IMR-90 (cell line): ENCODE measurements at regions not wholly inside any gene's neighbourhood (a gene's known extent, or its start where the extent isn't known, plus 50 kb on each side); places are given as distances from the start of the nearest gene placed in this dataset.
"Not testable (repeated sequence)": the region's sequence is repeated elsewhere in the genome, so short reads cannot be mapped to it uniquely, and the experiment has no call there.

Experiments
- BHLHE40 ChIP-seq: fragments of 150-350 bp; IDR thresholded peaks from 2 replicates; pipeline ENCODE4 v1.6.1; 2016; ENCODE audit warnings: mild to moderate bottlenecking, low read depth, low read length
- CEBPB ChIP-seq: IDR thresholded peaks from 2 replicates; pipeline ENCODE4 v1.6.1; 2012; ENCODE audit warnings: low read depth, low read length, improper control_type of control experiment
- CTCF ChIP-seq: conservative IDR thresholded peaks from 2 replicates; pipeline ENCODE4 v1.5.1; 2012; ENCODE audit warnings: mild to moderate bottlenecking, low read depth, low read length, improper control_type of control experiment
- ELK1 ChIP-seq: fragments of 150-350 bp; IDR thresholded peaks from 2 replicates; pipeline ENCODE4 v1.6.1; 2016; ENCODE audit warnings: low read depth, mild to moderate bottlenecking, low read length, moderate library complexity, borderline replicate concordance
- FOS ChIP-seq: fragments of 150-350 bp; IDR thresholded peaks from 2 replicates; pipeline ENCODE4 v1.6.1; 2016; ENCODE audit warnings: low read depth, low read length
- MAZ ChIP-seq: IDR thresholded peaks from 2 replicates; pipeline ENCODE4 v1.6.1; 2012; ENCODE audit warnings: low read depth, mild to moderate bottlenecking, low read length, improper control_type of control experiment, moderate library complexity, borderline replicate concordance
- MXI1 ChIP-seq: IDR thresholded peaks from 2 replicates; pipeline ENCODE4 v1.6.1; 2012; ENCODE audit warnings: low read depth, mild to moderate bottlenecking, low read length, moderate library complexity, borderline replicate concordance
- NFE2L2 ChIP-seq: fragments of 150-350 bp; IDR thresholded peaks from 2 replicates; pipeline ENCODE4 v1.6.1; 2016; ENCODE audit warnings: low read depth, mild to moderate bottlenecking, low read length
- POLR2A ChIP-seq: IDR thresholded peaks from 2 replicates; pipeline ENCODE4 v1.6.1; 2012; ENCODE audit warnings: mild to moderate bottlenecking, low read depth, low read length
- RAD21 ChIP-seq: IDR thresholded peaks from 2 replicates; pipeline ENCODE4 v1.6.1; 2012; ENCODE audit warnings: low read length, improper control_type of control experiment
- RCOR1 ChIP-seq: IDR thresholded peaks from 2 replicates; pipeline ENCODE4 v1.6.1; 2012; ENCODE audit warnings: mild to moderate bottlenecking, low read length, improper control_type of control experiment; ENCODE audit not compliant: insufficient replicate concordance
- RFX5 ChIP-seq: IDR thresholded peaks from 2 replicates; pipeline ENCODE4 v1.8.0; 2012; ENCODE audit warnings: low read depth, mild to moderate bottlenecking, low read length, moderate library complexity
- USF2 ChIP-seq: fragments of 150-350 bp; IDR thresholded peaks from 2 replicates; pipeline ENCODE4 v1.6.1; 2017; ENCODE audit warnings: mild to moderate bottlenecking, antibody characterized with exemption, low read length, low read depth

DNA sequence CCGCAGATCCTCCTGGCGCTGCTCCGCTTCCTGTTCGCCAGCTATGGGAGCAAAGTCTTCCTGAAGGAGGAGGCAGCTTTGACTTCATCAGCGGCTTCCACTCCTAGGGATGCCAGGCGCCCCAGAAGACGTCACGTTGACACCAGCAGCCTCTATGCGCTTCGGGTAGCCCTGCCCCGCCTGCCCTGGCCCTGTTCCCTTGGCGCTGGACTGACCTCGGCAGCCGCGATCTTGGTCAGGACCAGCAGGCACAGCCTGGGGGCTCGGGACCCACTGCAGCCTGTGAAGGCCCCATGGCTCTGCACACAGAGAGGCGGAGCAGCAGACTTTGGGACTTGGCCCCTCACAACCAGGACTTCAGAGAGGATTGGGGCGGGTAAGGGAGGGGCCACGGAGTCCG, 957.8 kb downstream of the RPIA start:
- not testable (repeated sequence) for TF ChIP-seq FOS, CTCF, ELK1, MXI1, POLR2A, CEBPB, RFX5, USF2, MAZ, RAD21, BHLHE40, NFE2L2, RCOR1
